ENCODE measurements at regions not wholly inside any gene's neighbourhood (a gene's known extent, or its start where the extent isn't known, plus 50 kb on each side); places are given as distances from the start of the nearest gene placed in this dataset.

- no peak overlapping the region for H3K27ac ChIP-seq
- intact Hi-C loops (cut with DNase I; ENCODE audit: low total_unique reads) = no loop called here
- WGBS, 5 donors = 72 to 87% (median 86%) methylated on average over 3 of the region's 3 CpGs
- no peak for DNase-seq
- H3K4me3 ChIP-seq = no peak overlapping the region
- peaks cover 0 to 14% (median 0%) of the 10 kb centered on the region in 7 donors for H3K27me3 ChIP-seq (replicated peaks in 1 of 7)
- no peaks in the 10 kb centered on the region for H3K4me1 ChIP-seq
- peaks cover 0 to 5% (median 0%) of the 10 kb centered on the region in 8 donors for H3K9me3 ChIP-seq
- H3K36me3 ChIP-seq = no peaks in the 10 kb centered on the region
- TF ChIP-seq CTCF (IDR thresholded peaks at IDR 0.05 in 8 of 11, conservative IDR thresholded peaks at IDR 0.05 in 3 of 11) (no peak), POLR2A (IDR thresholded peaks at IDR 0.05) (no peak), POLR2AphosphoS5 (IDR thresholded peaks at IDR 0.05) (no peak)
Observed at GRCh38 chr20:56758706-56759105, 129.6 kb downstream of the TFAP2C start.

GRCh38 chr20:56759741-56760278 lies 130.7 kb downstream of the TFAP2C start:
- intact Hi-C loops (cut with DNase I; ENCODE audit: low total_unique reads) = no loop called here
- no peak for DNase-seq
- no peaks in the 10 kb centered on the region for H3K4me1 ChIP-seq

GRCh38 chr20:56760610-56761009 lies 131.5 kb downstream of the TFAP2C start:
- no peak for DNase-seq
- peaks cover 0 to 14% (median 0%) of the 10 kb centered on the region in 7 donors for H3K27me3 ChIP-seq (replicated peaks in 1 of 7)
- intact Hi-C loops (cut with DNase I; ENCODE audit: low total_unique reads) = no loop called here
- peaks cover 0 to 5% (median 0%) of the 10 kb centered on the region in 8 donors for H3K9me3 ChIP-seq
- no peaks in the 10 kb centered on the region for H3K36me3 ChIP-seq
- no peak overlapping the region for H3K27ac ChIP-seq
- TF ChIP-seq CTCF (IDR thresholded peaks at IDR 0.05 in 8 of 11, conservative IDR thresholded peaks at IDR 0.05 in 3 of 11) (no peak), POLR2AphosphoS5 (IDR thresholded peaks at IDR 0.05) (no peak), POLR2A (IDR thresholded peaks at IDR 0.05) (no peak)
- no peak overlapping the region for H3K4me3 ChIP-seq
- H3K4me1 ChIP-seq = no peaks in the 10 kb centered on the region
- WGBS, 5 donors = 81 to 90% (median 86%) methylated on average over 6 of the region's 6 CpGs

More at GRCh38 chr20:56759741-56760278, 130.7 kb downstream of the TFAP2C start:
- H3K27ac ChIP-seq = no peak overlapping the region
- H3K9me3 ChIP-seq = peaks cover 0 to 5% (median 0%) of the 10 kb centered on the region in 8 donors
- no peaks in the 10 kb centered on the region for H3K36me3 ChIP-seq
- H3K27me3 ChIP-seq (replicated peaks in 1 of 7) = peaks cover 0 to 14% (median 0%) of the 10 kb centered on the region in 7 donors
- TF ChIP-seq POLR2A (IDR thresholded peaks at IDR 0.05) (no peak), POLR2AphosphoS5 (IDR thresholded peaks at IDR 0.05) (no peak)
- no peak overlapping the region for H3K4me3 ChIP-seq
- 86 to 93% (median 88%) methylated on average over 7 to 8 of the region's 8 CpGs for WGBS, 5 donors

- TF ChIP-seq POLR2AphosphoS5 (IDR thresholded peaks at IDR 0.05) (no peak), CTCF (IDR thresholded peaks at IDR 0.05 in 8 of 11, conservative IDR thresholded peaks at IDR 0.05 in 3 of 11) (no peak)
- H3K9me3 ChIP-seq = peaks cover 0 to 5% (median 0%) of the 10 kb centered on the region in 8 donors
- no peak overlapping the region for H3K27ac ChIP-seq
- H3K4me3 ChIP-seq = no peak overlapping the region
- 86 to 98% (median 91%) methylated on average over 2 of the region's 2 CpGs for WGBS, 5 donors
- no peaks in the 10 kb centered on the region for H3K36me3 ChIP-seq
- intact Hi-C loops (cut with DNase I; ENCODE audit: low total_unique reads) = no loop called here
- H3K4me1 ChIP-seq = no peaks in the 10 kb centered on the region
- H3K27me3 ChIP-seq (replicated peaks in 1 of 7) = peaks cover 0 to 8% (median 0%) of the 10 kb centered on the region in 7 donors
- no peak for DNase-seq
Observed at GRCh38 chr20:56761393-56761792, 132.3 kb downstream of the TFAP2C start.
